ENCODE measurements at regions not wholly inside any gene's neighbourhood (a gene's known extent, or its start where the extent isn't known, plus 50 kb on each side); places are given as distances from the start of the nearest gene placed in this dataset.

DNA sequence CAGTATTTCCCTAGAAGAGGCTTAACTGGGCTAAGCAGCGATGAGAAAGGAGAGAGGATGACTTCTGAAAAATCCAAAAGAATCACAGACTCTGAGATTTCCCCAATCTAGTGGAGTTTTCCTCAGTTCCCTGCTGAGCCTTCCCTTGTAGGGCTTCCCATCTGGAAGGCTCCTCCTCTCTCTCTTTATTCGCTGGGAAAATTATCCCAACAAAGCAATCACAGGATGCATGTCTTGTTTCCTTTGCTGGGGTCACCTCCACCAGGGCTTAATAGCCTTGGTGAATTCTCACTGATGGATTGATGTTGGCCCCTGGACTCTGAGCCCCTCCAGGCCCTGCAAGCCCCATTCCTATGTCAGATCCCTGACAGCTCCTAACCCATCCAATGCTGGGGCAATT lies 69.8 kb upstream of the MAFB start:
- peaks cover 0 to 4% (median 0%) of the 10 kb centered on the region in 4 donors for H3K9me3 ChIP-seq (ENCODE audit: control insufficient read depth in 4 of 4, low read length in 3 of 4)
- no peak overlapping the region for H3K4me3 ChIP-seq (ENCODE audit: low read depth in 1 of 3, low read length in 3 of 3)
- no peaks in the 10 kb centered on the region for H3K36me3 ChIP-seq (ENCODE audit: control insufficient read depth in 4 of 4, insufficient read depth in 3 of 4, low read depth in 1 of 4, low read length in 3 of 4)
- no peaks in the 10 kb centered on the region for H3K4me1 ChIP-seq (ENCODE audit: control insufficient read depth in 4 of 4, insufficient read depth in 4 of 4, low read length in 3 of 4)
- WGBS: 77% methylated on average over 2 of the region's 2 CpGs
- DNase-seq (ENCODE audit: low spot score): no peak
- H3K27ac ChIP-seq (ENCODE audit: low read depth in 1 of 2, low read length in 2 of 2): no peak overlapping the region
- no peak overlapping the region for H3K9ac ChIP-seq (ENCODE audit: low read depth in 1 of 2, low read length in 2 of 2)
- TF ChIP-seq, protein P1, sequence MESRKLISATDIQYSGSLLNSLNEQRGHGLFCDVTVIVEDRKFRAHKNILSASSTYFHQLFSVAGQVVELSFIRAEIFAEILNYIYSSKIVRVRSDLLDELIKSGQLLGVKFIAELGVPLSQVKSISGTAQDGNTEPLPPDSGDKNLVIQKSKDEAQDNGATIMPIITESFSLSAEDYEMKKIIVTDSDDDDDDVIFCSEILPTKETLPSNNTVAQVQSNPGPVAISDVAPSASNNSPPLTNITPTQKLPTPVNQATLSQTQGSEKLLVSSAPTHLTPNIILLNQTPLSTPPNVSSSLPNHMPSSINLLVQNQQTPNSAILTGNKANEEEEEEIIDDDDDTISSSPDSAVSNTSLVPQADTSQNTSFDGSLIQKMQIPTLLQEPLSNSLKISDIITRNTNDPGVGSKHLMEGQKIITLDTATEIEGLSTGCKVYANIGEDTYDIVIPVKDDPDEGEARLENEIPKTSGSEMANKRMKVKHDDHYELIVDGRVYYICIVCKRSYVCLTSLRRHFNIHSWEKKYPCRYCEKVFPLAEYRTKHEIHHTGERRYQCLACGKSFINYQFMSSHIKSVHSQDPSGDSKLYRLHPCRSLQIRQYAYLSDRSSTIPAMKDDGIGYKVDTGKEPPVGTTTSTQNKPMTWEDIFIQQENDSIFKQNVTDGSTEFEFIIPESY (IDR thresholded peaks at IDR 0.05): no peak
- TF ChIP-seq RXRA (IDR thresholded peaks at IDR 0.05): no peak
- no peak for TF ChIP-seq YY1 (IDR thresholded peaks at IDR 0.05)
- no peak for TF ChIP-seq HNF4G (IDR thresholded peaks at IDR 0.05)
- TF ChIP-seq RAD21 (IDR thresholded peaks at IDR 0.05): no peak
- TF ChIP-seq EGR1 (IDR thresholded peaks at IDR 0.05; ENCODE audit: low read depth in 2 of 2): no peak
- no peak for TF ChIP-seq JUND (IDR thresholded peaks at IDR 0.05)
- TF ChIP-seq HNF4A (conservative IDR thresholded peaks at IDR 0.05): no peak
- TF ChIP-seq, protein P2, sequence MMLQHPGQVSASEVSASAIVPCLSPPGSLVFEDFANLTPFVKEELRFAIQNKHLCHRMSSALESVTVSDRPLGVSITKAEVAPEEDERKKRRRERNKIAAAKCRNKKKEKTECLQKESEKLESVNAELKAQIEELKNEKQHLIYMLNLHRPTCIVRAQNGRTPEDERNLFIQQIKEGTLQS (IDR thresholded peaks at IDR 0.05): no peak
- no peak for TF ChIP-seq SP1 (IDR thresholded peaks at IDR 0.05)
- TF ChIP-seq TAF1 (conservative IDR thresholded peaks at IDR 0.05): no peak
- TF ChIP-seq, protein P3, sequence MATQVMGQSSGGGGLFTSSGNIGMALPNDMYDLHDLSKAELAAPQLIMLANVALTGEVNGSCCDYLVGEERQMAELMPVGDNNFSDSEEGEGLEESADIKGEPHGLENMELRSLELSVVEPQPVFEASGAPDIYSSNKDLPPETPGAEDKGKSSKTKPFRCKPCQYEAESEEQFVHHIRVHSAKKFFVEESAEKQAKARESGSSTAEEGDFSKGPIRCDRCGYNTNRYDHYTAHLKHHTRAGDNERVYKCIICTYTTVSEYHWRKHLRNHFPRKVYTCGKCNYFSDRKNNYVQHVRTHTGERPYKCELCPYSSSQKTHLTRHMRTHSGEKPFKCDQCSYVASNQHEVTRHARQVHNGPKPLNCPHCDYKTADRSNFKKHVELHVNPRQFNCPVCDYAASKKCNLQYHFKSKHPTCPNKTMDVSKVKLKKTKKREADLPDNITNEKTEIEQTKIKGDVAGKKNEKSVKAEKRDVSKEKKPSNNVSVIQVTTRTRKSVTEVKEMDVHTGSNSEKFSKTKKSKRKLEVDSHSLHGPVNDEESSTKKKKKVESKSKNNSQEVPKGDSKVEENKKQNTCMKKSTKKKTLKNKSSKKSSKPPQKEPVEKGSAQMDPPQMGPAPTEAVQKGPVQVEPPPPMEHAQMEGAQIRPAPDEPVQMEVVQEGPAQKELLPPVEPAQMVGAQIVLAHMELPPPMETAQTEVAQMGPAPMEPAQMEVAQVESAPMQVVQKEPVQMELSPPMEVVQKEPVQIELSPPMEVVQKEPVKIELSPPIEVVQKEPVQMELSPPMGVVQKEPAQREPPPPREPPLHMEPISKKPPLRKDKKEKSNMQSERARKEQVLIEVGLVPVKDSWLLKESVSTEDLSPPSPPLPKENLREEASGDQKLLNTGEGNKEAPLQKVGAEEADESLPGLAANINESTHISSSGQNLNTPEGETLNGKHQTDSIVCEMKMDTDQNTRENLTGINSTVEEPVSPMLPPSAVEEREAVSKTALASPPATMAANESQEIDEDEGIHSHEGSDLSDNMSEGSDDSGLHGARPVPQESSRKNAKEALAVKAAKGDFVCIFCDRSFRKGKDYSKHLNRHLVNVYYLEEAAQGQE (IDR thresholded peaks at IDR 0.05): no peak
- TF ChIP-seq, protein P4, sequence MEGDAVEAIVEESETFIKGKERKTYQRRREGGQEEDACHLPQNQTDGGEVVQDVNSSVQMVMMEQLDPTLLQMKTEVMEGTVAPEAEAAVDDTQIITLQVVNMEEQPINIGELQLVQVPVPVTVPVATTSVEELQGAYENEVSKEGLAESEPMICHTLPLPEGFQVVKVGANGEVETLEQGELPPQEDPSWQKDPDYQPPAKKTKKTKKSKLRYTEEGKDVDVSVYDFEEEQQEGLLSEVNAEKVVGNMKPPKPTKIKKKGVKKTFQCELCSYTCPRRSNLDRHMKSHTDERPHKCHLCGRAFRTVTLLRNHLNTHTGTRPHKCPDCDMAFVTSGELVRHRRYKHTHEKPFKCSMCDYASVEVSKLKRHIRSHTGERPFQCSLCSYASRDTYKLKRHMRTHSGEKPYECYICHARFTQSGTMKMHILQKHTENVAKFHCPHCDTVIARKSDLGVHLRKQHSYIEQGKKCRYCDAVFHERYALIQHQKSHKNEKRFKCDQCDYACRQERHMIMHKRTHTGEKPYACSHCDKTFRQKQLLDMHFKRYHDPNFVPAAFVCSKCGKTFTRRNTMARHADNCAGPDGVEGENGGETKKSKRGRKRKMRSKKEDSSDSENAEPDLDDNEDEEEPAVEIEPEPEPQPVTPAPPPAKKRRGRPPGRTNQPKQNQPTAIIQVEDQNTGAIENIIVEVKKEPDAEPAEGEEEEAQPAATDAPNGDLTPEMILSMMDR (IDR thresholded peaks at IDR 0.05; ENCODE audit: low read depth, low read length, missing input control): no peak
- TF ChIP-seq FOXA2 (IDR thresholded peaks at IDR 0.05): no peak
- no peaks in the 10 kb centered on the region for H3K27me3 ChIP-seq (ENCODE audit: control insufficient read depth in 4 of 4, insufficient read depth in 4 of 4, low read length in 3 of 4)

DNA sequence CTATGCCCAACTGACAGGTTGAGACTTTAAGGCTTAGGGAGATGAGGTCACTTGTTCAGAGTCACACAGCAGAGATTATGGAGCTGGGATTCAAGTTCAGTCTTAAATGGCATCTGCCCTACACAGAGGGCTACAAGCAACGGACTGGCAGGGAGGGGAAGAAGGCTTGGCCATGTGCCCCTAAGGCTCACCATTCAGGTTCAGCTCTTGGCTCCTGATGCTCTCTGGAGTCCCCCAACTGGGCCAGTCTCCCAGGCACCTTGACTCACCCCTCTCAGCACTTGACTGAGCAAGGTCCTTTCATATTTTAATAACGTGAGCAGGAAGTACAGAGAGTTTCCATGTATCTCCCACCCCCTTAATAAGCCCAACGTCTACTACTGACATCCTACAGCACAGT lies 71.4 kb upstream of the MAFB start:
- H3K9me3 ChIP-seq (ENCODE audit: control insufficient read depth in 4 of 4, low read length in 3 of 4): peaks cover 0 to 4% (median 0%) of the 10 kb centered on the region in 4 donors
- no peaks in the 10 kb centered on the region for H3K4me1 ChIP-seq (ENCODE audit: control insufficient read depth in 4 of 4, insufficient read depth in 4 of 4, low read length in 3 of 4)
- no peak overlapping the region for H3K27ac ChIP-seq (ENCODE audit: low read depth in 1 of 2, low read length in 2 of 2)
- H3K9ac ChIP-seq (ENCODE audit: low read depth in 1 of 2, low read length in 2 of 2): no peak overlapping the region
- no peak for DNase-seq (ENCODE audit: low spot score)
- 64% methylated on average over 3 of the region's 3 CpGs for WGBS
- no peaks in the 10 kb centered on the region for H3K27me3 ChIP-seq (ENCODE audit: control insufficient read depth in 4 of 4, insufficient read depth in 4 of 4, low read length in 3 of 4)
- H3K36me3 ChIP-seq (ENCODE audit: control insufficient read depth in 4 of 4, insufficient read depth in 3 of 4, low read depth in 1 of 4, low read length in 3 of 4): no peaks in the 10 kb centered on the region
- no peak overlapping the region for H3K4me3 ChIP-seq (ENCODE audit: low read depth in 1 of 3, low read length in 3 of 3)
- TF ChIP-seq HNF4G (IDR thresholded peaks at IDR 0.05) (no peak), TAF1 (conservative IDR thresholded peaks at IDR 0.05) (no peak), JUND (IDR thresholded peaks at IDR 0.05) (no peak), YY1 (IDR thresholded peaks at IDR 0.05) (no peak), RAD21 (IDR thresholded peaks at IDR 0.05) (no peak), SP1 (IDR thresholded peaks at IDR 0.05) (no peak), FOXA1 (IDR thresholded peaks at IDR 0.05) (no peak), HNF4A (conservative IDR thresholded peaks at IDR 0.05) (no peak), RXRA (IDR thresholded peaks at IDR 0.05) (no peak), NR2F2 (IDR thresholded peaks at IDR 0.05) (no peak)
- TF ChIP-seq, protein P5, sequence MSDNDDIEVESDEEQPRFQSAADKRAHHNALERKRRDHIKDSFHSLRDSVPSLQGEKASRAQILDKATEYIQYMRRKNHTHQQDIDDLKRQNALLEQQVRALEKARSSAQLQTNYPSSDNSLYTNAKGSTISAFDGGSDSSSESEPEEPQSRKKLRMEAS (IDR thresholded peaks at IDR 0.05): no peak
- TF ChIP-seq, protein P4 (IDR thresholded peaks at IDR 0.05; ENCODE audit: low read depth, low read length, missing input control): no peak
- TF ChIP-seq, protein P1 (IDR thresholded peaks at IDR 0.05): no peak
